ENCODE measurements at regions not wholly inside any gene's neighbourhood (a gene's known extent, or its start where the extent isn't known, plus 50 kb on each side); places are given as distances from the start of the nearest gene placed in this dataset.

DNA sequence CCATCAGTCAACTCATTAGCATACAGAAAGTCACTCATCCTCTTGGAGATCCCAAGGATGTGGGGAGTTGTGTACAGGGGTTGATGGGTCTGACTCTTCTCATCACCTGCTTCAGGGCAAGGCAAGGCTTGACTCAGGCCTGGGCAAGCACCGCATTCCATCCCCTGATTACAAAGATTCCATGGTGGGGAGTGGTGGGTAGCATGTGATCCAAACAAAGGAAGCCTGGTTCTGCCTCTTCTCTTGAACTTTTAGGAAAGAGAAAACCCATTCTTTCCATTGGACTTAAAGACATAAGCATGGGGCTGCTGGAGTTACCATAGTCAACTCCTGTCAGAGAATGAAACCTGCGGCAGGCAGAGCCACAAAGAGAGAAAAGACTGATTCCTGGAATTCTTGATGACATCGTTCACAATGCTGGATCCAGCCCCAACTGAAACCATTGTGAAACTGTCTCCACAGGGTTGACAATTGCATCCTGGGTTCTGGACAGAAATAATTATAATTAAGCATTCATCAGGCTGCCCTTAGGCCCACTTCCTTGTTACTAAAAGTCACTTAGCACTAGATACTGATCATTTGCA, 235.8 kb upstream of the KCNG1 start:
- TF ChIP-seq, protein P1, sequence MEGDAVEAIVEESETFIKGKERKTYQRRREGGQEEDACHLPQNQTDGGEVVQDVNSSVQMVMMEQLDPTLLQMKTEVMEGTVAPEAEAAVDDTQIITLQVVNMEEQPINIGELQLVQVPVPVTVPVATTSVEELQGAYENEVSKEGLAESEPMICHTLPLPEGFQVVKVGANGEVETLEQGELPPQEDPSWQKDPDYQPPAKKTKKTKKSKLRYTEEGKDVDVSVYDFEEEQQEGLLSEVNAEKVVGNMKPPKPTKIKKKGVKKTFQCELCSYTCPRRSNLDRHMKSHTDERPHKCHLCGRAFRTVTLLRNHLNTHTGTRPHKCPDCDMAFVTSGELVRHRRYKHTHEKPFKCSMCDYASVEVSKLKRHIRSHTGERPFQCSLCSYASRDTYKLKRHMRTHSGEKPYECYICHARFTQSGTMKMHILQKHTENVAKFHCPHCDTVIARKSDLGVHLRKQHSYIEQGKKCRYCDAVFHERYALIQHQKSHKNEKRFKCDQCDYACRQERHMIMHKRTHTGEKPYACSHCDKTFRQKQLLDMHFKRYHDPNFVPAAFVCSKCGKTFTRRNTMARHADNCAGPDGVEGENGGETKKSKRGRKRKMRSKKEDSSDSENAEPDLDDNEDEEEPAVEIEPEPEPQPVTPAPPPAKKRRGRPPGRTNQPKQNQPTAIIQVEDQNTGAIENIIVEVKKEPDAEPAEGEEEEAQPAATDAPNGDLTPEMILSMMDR (IDR thresholded peaks at IDR 0.05; ENCODE audit: insufficient read depth, low read length, poor library complexity, severe bottlenecking), result no peak
- no peak for TF ChIP-seq EZH2phosphoT487 (conservative IDR thresholded peaks at IDR 0.05; ENCODE audit: low read length)

Data from SU-DHL-6 (cell line).